GM06990 (cell line): ENCODE measurements at regions not wholly inside any gene's neighbourhood (a gene's known extent, or its start where the extent isn't known, plus 50 kb on each side); places are given as distances from the start of the nearest gene placed in this dataset.

Source experiments
- DNase-seq: peaks from one replicate; pipeline ENCODE4 v3.0.0-alpha.2; 2011; ENCODE audit not compliant: insufficient read length; ENCODE audit errors: extremely low read depth
- H3K27me3 ChIP-seq: replicated peaks from 2 replicates; pipeline ENCODE4 v1.6.0; 2011; ENCODE audit warnings: low read length; ENCODE audit not compliant: control insufficient read depth, insufficient read depth
- H3K36me3 ChIP-seq: 2 replicates; pipeline ENCODE4 v1.5.1; 2011; ENCODE audit warnings: low read length; ENCODE audit not compliant: control insufficient read depth, insufficient read depth
- H3K4me3 ChIP-seq: replicated peaks from 2 replicates; pipeline ENCODE4 v1.5.1; 2011; ENCODE audit warnings: low read depth, mild to moderate bottlenecking, control low read depth, low read length
- TF ChIP-seq, protein P1 (sequence below): IDR thresholded peaks from 2 replicates; pipeline ENCODE4 v1.5.1; 2011; ENCODE audit warnings: low read length, control low read depth, mild to moderate bottlenecking, inconsistent platforms; ENCODE audit not compliant: insufficient read depth, poor library complexity, severe bottlenecking

- H3K36me3 ChIP-seq = no peaks in the 10 kb centered on the region
- no peak for DNase-seq
- H3K27me3 ChIP-seq = no peaks in the 10 kb centered on the region
- TF ChIP-seq, protein P1, sequence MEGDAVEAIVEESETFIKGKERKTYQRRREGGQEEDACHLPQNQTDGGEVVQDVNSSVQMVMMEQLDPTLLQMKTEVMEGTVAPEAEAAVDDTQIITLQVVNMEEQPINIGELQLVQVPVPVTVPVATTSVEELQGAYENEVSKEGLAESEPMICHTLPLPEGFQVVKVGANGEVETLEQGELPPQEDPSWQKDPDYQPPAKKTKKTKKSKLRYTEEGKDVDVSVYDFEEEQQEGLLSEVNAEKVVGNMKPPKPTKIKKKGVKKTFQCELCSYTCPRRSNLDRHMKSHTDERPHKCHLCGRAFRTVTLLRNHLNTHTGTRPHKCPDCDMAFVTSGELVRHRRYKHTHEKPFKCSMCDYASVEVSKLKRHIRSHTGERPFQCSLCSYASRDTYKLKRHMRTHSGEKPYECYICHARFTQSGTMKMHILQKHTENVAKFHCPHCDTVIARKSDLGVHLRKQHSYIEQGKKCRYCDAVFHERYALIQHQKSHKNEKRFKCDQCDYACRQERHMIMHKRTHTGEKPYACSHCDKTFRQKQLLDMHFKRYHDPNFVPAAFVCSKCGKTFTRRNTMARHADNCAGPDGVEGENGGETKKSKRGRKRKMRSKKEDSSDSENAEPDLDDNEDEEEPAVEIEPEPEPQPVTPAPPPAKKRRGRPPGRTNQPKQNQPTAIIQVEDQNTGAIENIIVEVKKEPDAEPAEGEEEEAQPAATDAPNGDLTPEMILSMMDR = no peak
- no peak overlapping the region for H3K4me3 ChIP-seq
These were observed 660.4 kb upstream of the SLC35B3 start for GRCh38 chr6:9095729-9096128.

- no peak for DNase-seq
- Histone ChIP-seq H3K36me3 (no peaks in the 10 kb centered on the region), H3K4me3 (no peak overlapping the region), H3K27me3 (no peaks in the 10 kb centered on the region)
- TF ChIP-seq, protein P1 = no peak
These were observed 659.8 kb upstream of the SLC35B3 start for GRCh38 chr6:9095137-9095536.

DNA sequence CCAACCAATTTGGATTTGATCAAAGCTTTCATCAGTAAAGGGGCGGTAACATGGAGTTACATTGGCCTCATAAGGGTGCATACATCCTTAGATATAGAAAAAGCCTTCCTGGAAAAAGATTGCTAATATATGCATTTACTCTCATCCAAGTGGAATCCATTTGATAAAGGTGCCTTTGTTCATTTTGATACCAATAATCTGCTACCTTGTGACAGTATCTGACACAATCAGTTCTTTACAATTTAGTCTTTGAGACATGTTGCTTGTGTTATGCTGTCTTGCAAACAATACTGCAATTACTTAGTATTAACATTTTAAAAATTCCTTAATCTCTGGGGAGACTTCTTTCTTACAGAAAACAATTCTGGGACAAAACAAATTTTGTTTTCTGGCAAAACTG, 654.4 kb upstream of the SLC35B3 start:
- no peak overlapping the region for H3K4me3 ChIP-seq
- TF ChIP-seq, protein P1 = no peak
- H3K36me3 ChIP-seq = no peaks in the 10 kb centered on the region
- no peak for DNase-seq
- H3K27me3 ChIP-seq = no peaks in the 10 kb centered on the region

- H3K36me3 ChIP-seq = no peaks in the 10 kb centered on the region
- H3K27me3 ChIP-seq = no peaks in the 10 kb centered on the region
- no peak for DNase-seq
- TF ChIP-seq, protein P1 = no peak
- H3K4me3 ChIP-seq = no peak overlapping the region
These were observed 652.1 kb upstream of the SLC35B3 start for GRCh38 chr6:9087470-9087869.

DNA sequence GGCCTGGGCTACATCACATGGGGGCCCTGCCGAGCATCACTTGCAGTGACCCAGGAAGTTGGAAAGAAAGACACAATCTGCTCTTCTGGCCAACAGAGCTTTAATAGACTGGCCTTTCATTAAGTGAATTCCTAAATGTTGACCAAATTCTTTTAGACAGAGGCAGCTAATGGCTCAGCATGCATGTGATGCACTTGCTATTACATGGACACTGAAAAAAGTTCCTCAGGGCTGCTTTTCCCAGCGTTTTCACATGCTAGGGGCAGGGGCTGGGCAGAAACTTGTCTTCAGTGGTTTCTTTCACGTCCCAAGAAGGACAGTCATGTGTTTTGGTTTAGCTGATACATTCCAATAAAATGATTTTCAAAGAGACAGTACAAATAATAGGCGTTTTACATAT, 651.0 kb upstream of the SLC35B3 start:
- Histone ChIP-seq H3K27me3 (no peaks in the 10 kb centered on the region), H3K4me3 (no peak overlapping the region), H3K36me3 (no peaks in the 10 kb centered on the region)
- TF ChIP-seq, protein P1 = no peak
- DNase-seq = no peak

DNA sequence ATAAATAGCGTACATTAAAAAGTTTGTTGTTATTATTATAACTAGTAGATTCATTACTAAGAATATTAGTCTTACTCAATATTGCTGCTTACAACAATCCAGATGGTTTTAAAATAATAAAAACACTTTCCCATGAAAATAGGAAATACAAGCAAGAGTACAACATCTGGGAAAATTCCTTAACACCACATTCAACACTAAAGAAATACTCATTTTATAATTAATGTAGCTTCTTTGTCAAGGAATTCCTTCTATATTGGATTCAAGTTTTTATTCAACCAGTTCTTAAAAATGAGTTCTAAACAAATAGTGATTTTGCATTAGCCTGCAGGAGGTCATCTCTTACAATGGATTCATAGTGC, 650.3 kb upstream of the SLC35B3 start:
- no peak for DNase-seq
- H3K36me3 ChIP-seq = no peaks in the 10 kb centered on the region
- no peak overlapping the region for H3K4me3 ChIP-seq
- TF ChIP-seq, protein P1 = no peak
- H3K27me3 ChIP-seq = no peaks in the 10 kb centered on the region
